ENCODE measurements at regions not wholly inside any gene's neighbourhood (a gene's known extent, or its start where the extent isn't known, plus 50 kb on each side); places are given as distances from the start of the nearest gene placed in this dataset.
"Not testable (repeated sequence)": the region's sequence is repeated elsewhere in the genome, so short reads cannot be mapped to it uniquely, and the experiment has no call there.

DNA sequence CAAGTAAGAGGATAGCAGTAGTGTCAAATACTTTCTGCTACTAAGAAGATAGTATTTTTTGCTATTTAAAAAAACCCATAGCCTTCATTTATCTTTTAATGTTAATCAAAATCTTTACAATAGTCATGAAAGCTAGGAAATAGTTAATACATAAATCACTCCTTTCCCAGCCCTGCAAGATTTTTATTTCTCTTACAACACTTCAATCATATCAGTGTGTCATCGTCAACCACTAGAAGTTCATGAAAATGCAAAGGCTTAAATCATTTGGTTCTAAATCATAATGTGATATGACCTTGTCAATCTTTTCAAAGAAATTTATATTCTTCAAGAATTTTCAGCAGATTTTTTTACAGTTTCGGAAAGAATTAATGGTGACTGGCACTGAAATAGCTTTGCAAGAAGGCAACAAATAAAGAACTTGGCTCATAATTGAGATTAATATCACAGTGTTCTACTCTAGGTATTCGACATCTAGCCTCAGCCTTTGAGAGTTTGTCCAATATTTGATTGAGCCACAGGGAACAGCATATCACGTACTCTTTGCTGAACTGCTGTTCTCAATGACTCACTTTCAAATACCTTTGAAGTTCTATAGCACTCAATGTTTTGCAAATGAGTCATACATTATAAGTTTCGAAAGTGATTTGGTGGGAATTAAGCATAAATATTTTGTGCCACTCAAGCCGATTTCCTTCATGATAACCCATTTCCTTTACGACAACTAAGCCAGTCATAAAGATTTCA lies 384.0 kb upstream of the FOXG1 start:
- no peak for DNase-seq

DNA sequence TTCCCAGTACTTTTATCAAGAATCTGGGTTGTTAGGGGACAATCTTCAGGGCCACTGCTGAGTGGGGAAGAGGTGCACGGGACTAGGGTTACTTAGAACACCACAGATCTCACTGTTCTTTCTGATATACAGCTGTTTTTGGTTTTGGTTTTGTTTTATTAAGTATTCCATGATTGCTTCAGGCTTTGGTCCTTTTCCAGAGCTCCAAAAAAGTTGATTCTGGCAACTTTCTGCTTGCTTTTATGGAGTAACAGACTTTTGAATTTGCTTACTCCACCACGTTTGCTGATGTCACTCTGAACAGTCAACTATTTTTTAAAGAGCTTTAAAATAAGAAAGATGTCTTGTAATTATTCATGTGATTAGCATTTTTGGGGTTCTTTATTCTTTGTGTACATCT lies 368.1 kb upstream of the FOXG1 start:
- no peak for DNase-seq

DNA sequence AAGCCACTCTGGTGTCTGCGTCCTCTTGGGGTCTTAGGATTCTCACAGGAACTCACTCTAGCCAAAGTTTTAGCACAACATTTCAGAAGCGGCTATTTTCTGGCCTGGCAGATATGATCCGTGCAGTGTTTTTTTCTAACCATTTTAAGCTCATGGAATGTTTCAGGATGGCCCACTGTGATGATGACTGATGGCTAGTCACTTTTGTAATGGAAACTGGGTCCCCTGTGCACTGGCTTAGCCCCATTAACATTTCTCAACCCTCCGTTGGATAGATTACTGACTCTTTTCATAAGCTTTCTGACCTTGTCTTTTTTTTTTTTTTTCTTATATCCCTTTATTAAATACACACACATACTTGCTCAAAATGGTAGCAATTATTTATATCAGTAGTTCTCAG lies 364.9 kb upstream of the FOXG1 start:
- not testable (repeated sequence) for DNase-seq

DNA sequence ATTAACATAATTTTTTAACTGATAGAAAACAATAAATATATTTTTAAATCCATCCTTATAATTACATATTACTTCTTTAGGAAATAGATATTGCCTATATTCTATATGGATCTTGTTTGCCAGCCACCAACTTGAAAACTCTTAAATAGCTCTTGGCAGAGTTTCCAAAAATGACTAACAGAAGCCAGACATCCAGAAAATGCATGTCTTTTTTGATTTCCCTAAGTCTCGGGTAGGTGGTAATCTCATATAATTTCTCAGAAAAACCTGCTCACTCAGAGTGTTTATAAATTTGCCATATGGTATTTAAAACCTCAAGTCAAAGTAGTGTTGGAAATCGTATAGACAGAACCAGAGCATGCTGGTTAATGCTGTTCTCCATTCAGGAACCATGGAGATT lies 360.4 kb upstream of the FOXG1 start:
- no peak for DNase-seq

- no peak for DNase-seq
These were observed 359.4 kb upstream of the FOXG1 start for GRCh38 chr14:28407031-28407825.

- no peak for DNase-seq
These were observed 358.6 kb upstream of the FOXG1 start for GRCh38 chr14:28407996-28408395.

DNA sequence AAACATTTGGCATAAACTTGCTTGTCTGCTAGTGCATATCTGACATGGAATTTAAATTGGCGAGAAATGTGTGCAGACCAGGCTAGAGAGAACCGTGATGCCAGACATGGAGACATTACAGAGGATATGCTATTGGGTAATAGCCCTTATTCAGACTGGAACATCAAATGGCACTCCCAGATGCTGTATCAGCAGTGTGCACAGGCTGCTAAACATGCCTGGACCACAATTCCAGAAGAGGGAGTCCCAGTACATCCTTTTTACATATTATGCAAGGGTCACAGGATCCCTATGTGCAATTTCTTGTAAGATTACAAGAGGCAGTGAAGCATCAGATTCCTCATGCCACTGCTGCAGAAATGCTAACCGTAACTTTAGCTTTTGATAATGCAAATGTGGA lies 354.5 kb upstream of the FOXG1 start:
- no peak for DNase-seq

GRCh38 chr14:28426960-28427359 lies 339.6 kb upstream of the FOXG1 start:
- no peak for DNase-seq

- DNase-seq: no peak
These were observed 329.8 kb upstream of the FOXG1 start for GRCh38 chr14:28436821-28437220.

GRCh38 chr14:28461389-28461788 lies 305.2 kb upstream of the FOXG1 start:
- no peak for DNase-seq

GRCh38 chr14:28467611-28468010 lies 299.0 kb upstream of the FOXG1 start:
- no peak for DNase-seq

- no peak for DNase-seq
These were observed 298.1 kb upstream of the FOXG1 start for GRCh38 chr14:28468191-28469151.

- DNase-seq: no peak
These were observed 284.1 kb upstream of the FOXG1 start for GRCh38 chr14:28482251-28483040.

DNA sequence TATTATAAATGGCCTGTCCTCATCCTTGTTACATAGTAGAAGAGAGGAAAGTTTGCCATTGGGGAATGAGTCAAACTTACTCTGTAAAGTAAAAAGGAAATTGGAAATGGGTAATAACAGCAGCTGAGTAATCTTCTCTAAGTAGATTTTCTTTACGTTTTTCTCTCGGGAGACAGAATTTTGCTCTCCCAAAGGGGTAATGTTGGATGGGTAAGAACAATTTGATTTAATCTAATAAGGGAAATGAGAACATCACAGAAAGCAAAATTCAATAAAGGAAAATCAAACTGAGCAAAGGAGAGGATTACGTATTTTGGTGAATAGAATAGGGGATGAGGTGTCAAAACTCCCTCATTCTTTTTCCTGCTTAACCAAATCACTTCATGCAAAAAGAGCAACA lies 283.1 kb upstream of the FOXG1 start:
- DNase-seq: no peak

DNA sequence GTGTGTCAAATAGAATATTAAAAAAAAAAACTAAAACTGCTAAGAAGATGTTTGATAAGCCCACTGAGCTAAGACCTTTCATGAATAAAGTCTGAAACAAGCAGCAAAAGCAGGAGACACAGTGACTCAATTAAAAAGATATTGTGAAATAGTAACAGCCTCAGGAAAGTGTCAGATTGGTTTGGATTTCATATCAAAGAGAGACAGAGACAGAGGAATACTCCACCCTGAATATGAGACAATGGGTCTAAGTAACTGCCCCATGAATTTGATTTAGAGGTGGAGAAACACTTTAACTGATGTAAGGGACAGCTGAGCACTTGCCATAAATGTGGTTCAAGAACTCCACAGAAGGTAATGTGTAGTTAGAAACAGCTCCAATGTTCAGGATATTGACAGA lies 277.9 kb upstream of the FOXG1 start:
- DNase-seq: no peak

DNA sequence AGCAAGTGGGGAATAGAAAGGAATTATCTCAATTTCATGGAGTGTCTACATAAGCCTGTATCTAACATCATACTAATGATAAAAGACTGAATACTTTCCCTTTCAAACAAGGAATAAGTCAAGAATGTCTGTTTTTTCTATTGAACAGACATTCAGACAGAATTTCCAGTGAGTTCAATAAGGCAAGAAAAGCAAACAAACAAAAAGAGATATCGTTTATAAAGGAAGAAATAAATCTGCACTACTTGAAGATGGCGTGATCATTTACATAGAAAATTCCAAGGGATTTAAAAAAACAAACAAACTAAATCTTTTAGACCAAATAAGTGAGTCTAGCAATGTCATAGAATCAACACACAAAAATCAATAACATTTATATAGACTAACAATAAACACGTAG lies 273.1 kb upstream of the FOXG1 start:
- DNase-seq: no peak

DNA sequence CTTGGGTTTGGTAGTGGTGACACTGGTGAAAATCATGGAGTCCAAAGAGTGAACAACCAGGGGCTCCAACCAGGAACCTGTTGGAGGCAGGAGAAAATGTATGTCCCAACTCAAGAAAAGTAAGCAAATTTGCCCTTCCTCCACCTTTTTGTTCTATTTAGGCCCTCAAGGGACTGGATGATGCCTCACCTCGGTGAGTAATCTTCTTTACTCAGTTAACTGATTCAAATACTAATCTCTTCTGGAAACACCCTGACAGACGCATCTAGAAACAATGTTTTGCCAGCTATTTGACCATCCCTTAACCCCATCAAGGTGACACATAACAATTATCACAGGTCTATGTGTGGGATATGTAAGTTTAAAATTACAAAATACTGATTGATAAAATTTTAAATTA lies 272.4 kb upstream of the FOXG1 start:
- DNase-seq: no peak

- no peak for DNase-seq
These were observed 270.2 kb upstream of the FOXG1 start for GRCh38 chr14:28496364-28496763.

DNA sequence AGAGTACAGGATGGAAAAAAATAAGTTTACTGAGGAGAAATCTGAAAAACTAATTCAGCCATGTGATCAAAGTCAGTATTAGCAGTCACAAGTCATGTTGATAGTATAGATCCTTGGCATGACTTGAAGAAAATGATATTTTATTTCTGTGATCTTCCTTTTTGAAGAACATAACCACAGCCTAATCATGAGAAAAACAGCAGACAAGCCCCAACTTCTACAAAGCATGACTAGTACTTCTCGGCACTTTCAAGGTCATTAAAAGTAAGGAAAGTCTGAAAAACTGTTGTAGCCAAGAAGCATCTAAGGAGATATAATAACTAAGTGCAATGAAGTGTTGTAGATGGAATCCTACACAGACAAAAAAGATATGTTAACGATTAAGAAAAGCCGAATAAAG lies 264.1 kb upstream of the FOXG1 start:
- no peak for DNase-seq

GRCh38 chr14:28515571-28515970 lies 251.0 kb upstream of the FOXG1 start:
- DNase-seq: no peak

DNA sequence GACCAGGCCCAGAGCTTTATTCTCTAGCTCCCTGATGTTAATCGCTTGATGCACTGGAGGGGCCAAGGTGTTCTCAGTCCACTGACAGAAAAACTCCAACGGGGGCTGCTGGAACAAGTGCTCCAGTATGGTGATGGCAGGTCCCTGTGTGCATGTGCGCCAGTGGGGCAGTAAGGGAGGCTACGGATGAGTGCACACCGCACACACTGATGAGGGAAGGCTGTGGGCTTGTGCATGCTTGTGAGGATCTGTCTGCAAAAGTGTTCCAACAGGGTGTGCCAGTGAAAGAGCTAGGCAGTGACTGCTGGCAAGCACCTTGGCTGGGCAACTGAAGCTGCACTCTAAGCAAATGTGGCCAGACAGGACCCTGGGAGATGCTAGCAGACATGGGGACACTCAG lies 229.7 kb upstream of the FOXG1 start:
- no peak for DNase-seq

GRCh38 chr14:28542040-28542439 lies 224.5 kb upstream of the FOXG1 start:
- DNase-seq: no peak

DNA sequence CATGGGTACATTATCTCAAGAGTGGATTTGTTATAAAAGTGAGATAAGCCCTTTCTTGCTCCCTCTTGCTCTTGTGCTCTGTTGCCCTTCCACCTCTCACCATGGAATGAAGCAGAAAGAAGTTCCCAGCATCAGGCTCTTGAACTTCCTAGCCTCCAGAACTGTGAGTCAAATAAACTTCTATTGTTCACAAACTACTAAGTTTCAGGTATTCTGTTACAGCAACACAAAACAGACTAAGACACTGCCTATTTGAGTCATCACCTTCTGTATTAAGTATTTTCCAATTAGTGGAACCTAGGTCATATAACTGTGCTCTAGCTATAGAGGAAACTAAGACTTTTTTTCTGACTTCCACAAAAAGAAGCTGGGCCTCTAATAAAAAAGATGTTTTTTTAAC lies 201.2 kb upstream of the FOXG1 start:
- DNase-seq: no peak

Measured in CD4-positive, alpha-beta T cell treated with Interferon alpha-2 for 1 hour (primary cell).